GM18907 (cell line): ENCODE measurements at regions not wholly inside any gene's neighbourhood (a gene's known extent, or its start where the extent isn't known, plus 50 kb on each side); places are given as distances from the start of the nearest gene placed in this dataset.
"Not testable (repeated sequence)": the region's sequence is repeated elsewhere in the genome, so short reads cannot be mapped to it uniquely, and the experiment has no call there.

Experiments used
- ATAC-seq: cut with Tn5 transposase; IDR thresholded peaks from one replicate; pipeline ENCODE4 v1.9.1; 2021; ENCODE audit warnings: mild to moderate bottlenecking, moderate library complexity; ENCODE audit not compliant: unreplicated experiment

DNA sequence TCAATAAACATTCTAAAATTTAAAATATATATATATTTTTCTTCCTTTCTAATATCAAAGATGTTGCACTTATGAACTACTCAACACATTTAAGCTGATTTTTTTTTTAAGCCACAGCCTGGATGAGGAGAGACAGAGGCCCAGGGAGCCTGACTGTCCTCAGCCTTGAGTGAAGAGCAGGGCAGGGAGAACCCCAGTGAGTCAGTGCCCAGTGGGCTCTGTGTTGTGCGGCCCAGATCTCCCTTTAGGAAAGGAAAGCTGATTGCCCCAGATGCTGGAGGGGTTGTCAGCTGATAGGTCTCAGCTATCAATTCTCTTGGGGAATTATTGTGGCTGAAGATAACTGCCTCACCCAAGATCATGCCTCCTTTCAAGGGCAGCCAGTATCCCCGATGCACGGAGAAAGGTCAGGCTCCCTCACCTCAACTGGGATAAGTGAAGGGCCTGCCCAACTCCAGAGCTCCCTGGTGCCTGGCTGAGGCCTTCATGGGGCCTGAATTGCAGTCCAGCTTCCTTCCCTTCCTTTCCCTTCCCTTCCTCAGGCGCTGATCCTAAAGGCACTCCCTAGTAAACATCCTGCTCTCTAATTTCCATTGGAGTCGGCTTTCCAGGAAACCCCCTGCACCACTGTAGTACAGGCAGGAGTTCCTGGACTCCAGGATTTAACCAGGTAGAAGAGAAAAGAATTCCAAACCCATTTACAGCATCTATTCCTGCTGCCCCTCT lies 106.9 kb upstream of the ATL2 start:
- ATAC-seq: no peak

GRCh38 chr2:38482710-38483109 lies 105.6 kb upstream of the ATL2 start:
- ATAC-seq: not testable (repeated sequence)

DNA sequence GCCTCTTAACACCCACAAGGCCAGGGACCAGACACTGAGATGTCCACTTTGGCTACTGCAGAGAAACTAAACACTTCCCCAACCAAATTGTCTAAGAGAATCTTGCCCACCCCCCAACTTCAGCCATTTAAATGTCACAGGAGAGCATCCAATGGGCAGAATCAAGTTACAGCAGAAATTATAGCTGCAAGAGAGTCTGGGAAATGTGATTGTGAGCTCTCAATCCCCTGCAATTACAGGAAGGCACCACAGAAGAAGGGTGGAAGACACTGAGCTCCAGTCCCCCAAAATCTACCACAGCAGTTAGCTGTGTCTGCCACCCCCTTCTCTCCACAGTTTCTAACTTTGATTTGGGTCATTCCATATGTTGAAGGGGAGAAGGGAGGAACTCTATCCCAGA lies 103.5 kb upstream of the ATL2 start:
- ATAC-seq: no peak

DNA sequence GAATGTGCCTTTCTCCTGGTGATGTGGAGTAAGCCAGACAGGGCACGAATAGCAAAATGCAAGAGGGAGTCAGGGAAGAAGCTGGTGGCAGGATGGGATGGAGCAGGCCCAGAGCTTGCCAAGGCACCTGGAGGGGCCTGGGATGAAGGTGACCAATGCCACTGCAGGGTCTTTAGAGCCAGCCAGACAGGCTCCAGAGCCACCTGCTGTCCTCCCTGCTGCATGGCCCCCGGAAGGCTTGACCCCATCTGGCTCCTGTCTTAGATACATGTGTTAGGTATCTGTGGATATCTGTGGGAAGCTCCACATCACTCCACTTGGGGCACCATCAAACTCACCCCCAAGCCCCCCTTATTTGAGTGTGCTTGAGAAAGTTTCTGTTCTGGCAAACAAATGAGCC lies 99.9 kb upstream of the ATL2 start:
- ATAC-seq: no peak

GRCh38 chr2:38475567-38475881 lies 98.5 kb upstream of the ATL2 start:
- ATAC-seq: no peak

GRCh38 chr2:38474715-38475566 lies 97.9 kb upstream of the ATL2 start:
- ATAC-seq: no peak

DNA sequence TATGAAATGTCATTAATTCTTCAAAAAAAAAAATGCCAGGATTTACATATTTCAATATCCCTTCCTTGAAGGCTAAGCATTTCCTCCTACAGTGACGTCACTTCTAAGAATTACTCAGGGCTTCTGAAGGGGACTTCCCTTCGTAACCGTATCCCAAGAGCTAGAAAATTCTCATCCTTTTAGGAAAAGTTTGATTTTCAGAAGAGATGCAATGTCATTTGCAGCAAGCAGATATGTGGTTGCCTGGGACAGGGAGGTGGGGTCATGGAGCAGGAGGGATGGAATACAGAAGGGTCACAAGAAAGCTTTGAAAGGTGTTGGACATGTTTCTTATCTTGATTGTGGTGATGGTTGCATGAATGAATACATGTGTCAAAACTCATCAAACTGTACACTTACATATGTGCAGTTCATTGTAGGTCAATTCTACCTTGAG lies 97.0 kb upstream of the ATL2 start:
- ATAC-seq: no peak

- no peak for ATAC-seq
Measured at GRCh38 chr2:38473333-38474005, 96.4 kb upstream of the ATL2 start.

GRCh38 chr2:38470115-38470514 lies 93.0 kb upstream of the ATL2 start:
- no peak for ATAC-seq

GRCh38 chr2:38467768-38468455 lies 90.8 kb upstream of the ATL2 start:
- no peak for ATAC-seq

DNA sequence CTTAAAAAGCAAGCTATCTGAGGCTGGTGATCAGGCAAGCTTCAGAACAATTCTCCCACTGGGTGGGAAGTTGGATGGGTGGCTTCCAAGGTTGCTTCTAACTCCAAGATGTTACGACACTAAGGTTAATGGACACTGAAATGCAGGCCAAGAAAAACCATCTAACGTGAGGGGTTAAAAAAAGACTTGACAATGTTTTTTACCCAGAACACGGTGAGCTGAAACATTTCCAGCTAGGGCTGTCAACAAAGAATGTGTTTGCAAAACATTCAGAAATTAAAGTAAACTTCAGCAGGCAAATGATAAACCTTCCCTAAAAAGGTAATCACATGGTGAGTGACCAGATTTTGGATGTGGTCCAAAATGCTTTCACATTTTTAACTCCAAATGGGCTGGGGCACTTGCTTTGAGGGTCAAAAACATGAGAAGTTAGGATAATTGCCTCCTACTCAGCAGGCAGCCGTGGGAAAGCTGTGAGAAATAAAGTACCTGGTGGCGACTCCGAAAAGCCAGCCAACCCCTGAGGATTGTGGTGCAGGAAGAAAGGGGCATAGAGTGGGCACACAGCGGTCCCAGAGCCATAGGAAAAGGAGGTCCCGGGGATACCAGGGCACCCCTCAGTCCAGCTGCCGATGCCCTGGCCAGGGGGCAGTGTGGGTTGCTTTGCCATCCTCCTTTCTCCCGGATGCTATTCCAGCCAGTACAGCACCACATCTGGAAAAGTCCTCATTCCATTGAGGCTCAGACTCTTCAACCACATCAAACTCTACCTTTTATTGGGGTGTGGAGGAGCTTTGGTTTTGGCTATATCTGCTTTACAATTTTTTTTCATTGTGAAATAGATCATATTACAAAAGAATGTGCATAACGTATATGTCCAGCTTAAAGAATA lies 90.0 kb upstream of the ATL2 start:
- no peak for ATAC-seq

DNA sequence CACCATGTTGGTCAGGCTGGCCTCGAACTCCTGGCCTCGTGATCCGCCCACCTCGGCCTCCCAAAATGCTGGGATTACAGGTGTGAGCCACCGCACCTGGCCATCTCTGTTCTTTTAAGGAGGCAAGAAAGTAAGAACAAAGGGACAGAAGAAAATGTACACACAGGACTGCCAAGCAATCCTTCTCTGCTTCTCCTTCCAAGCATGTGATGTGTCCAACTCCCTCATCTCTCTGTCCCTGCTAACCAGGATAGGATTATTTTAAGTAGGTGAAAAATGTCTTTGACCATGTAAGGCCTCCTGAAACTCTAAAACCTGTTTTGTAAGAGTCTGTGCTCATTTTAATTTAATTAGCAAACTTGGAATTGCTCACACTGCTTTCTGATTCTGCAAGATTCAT lies 89.3 kb upstream of the ATL2 start:
- no peak for ATAC-seq

- no peak for ATAC-seq
Measured at GRCh38 chr2:38465789-38466127, 88.7 kb upstream of the ATL2 start.

- ATAC-seq: no peak
Measured at GRCh38 chr2:38464971-38465788, 88.1 kb upstream of the ATL2 start.

DNA sequence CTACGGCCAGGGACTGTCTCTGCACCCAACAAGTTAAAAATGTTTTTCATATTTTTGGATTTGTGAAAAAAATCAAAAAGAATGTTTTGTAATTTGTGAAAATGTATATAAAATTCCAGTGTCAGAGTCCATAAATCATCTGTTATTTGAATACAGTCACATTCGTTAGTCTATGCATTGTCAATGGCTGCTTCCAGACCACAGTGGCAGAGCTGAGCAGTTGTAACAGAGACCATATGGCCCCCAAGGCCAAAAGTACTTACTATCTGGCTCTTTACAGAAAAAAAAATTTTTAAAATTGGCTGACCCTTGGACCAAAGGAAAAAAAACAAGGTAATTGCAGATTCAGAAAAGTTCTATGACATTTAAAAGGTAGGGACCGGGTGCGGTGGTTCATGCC lies 86.7 kb upstream of the ATL2 start:
- ATAC-seq: no peak

GRCh38 chr2:38462121-38462661 lies 85.1 kb upstream of the ATL2 start:
- no peak for ATAC-seq

DNA sequence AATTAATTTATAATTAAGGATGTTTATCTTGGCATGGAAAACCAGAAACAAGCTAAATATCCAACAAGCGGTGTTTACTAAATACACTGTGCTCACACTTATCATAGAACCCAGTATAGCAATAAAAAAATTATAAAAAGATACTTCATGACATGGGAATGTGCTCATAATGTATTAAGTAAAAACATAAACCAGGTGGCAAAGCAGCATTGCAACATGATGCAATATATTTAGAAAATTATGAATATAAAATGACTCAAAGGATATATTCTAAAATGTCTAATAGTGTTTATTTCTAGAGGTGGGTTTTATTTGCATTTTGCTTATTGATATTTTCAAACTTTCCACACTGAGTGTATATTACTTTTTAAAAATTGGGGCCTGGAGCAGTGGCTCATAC lies 84.4 kb upstream of the ATL2 start:
- ATAC-seq: no peak

DNA sequence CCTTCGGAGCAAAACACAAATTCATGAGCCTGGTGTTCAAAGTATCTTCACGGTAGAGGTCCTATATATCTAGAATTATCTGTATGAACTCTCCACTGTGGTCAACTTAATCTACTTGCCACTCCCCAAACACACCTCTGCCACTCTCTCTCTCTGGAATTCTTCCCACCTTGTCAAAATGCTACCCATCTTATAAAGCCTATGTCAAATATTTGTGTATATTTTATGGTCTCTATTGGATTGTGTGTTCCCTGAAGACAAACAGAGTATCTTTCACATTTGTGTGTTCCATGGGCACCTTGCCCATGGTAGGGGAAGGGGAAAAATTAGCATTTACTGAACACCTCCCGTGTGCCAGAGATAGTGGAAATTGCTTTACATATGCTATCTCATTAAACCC lies 83.2 kb upstream of the ATL2 start:
- ATAC-seq: no peak

DNA sequence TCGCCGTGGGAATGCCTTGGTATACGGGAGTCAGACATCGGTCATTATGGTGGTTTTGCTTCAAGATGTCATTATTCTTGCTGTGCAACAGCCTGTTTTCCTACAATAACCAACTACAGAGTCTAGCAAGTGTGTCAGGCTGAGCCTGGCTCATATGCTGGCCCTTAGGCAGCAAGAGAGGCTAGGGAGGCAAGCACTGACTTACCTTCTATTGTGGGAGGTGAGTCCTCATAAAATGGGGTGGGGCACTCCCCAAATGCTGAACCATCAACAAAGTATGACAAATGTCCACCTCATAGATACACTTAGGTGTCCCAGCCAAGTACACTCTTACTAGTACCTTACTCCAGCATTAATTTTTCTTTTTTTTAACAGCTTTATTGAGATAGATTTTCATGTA lies 77.0 kb upstream of the ATL2 start:
- no peak for ATAC-seq
